ENCODE measurements at regions not wholly inside any gene's neighbourhood (a gene's known extent, or its start where the extent isn't known, plus 50 kb on each side); places are given as distances from the start of the nearest gene placed in this dataset.

DNA sequence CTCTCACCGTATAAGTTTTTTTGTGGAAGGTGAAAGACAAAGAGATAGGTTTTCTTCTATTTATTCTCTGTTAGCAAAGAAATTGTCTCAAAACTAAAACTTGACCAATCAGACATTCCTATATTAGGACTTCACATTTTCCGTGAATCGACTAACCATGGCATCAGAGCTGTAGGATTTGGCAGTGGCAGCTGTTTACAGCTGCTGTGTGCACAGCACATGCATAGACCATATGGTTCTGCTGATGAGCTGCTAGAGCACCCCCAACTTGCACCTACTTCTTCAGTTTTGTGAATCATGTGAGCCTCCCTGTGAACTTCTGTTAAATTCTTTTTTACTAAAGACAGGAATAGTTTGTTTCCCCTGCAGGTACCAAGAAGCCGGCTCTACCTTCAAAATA is 157.9 kb downstream of the RFX6 start:
- TF ChIP-seq, protein P1, sequence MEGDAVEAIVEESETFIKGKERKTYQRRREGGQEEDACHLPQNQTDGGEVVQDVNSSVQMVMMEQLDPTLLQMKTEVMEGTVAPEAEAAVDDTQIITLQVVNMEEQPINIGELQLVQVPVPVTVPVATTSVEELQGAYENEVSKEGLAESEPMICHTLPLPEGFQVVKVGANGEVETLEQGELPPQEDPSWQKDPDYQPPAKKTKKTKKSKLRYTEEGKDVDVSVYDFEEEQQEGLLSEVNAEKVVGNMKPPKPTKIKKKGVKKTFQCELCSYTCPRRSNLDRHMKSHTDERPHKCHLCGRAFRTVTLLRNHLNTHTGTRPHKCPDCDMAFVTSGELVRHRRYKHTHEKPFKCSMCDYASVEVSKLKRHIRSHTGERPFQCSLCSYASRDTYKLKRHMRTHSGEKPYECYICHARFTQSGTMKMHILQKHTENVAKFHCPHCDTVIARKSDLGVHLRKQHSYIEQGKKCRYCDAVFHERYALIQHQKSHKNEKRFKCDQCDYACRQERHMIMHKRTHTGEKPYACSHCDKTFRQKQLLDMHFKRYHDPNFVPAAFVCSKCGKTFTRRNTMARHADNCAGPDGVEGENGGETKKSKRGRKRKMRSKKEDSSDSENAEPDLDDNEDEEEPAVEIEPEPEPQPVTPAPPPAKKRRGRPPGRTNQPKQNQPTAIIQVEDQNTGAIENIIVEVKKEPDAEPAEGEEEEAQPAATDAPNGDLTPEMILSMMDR (IDR thresholded peaks at IDR 0.05) = no peak
- TF ChIP-seq POLR2A (IDR thresholded peaks at IDR 0.05) = no peak
